Body of pancreas (tissue), 4 donors: ENCODE measurements at regions not wholly inside any gene's neighbourhood (a gene's known extent, or its start where the extent isn't known, plus 50 kb on each side); places are given as distances from the start of the nearest gene placed in this dataset.

Source experiments
- CTCF ChIP-seq, 7 experiments: fragments of 450-650 bp in 4 of 7; fragments of 200-600 bp in 3 of 7; sonication (generic) in 3 of 7; IDR thresholded peaks; one replicate each; pipeline ENCODE4 v1.5.1; 2016 to 2019; ENCODE audit warnings: antibody characterized with exemption in 7 of 7
- POLR2A ChIP-seq, 3 donors: fragments of 450-650 bp; IDR thresholded peaks; one replicate each; pipeline ENCODE4 v1.6.1; 2016; ENCODE audit warnings: antibody characterized with exemption in 3 of 3, mild to moderate bottlenecking in 2 of 3

DNA sequence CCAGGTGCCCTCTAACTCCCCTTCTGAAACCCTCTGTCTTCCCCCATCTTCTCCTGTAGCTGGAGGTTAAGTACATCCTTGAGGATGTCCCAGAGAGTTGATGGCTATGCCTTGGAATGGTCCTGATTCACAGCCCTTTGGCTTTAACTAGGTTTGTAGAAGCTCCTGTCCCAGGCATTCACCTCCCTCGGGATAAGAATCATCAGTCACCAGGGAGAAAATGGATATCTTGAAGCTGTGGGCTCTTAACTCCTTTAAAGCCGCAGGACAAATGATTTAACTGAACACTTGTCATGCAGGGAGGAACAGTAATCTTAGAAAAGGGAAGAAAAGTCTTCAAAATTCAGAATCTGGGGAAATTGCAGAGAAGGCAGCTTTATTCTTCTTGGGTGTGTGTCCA lies 139.9 kb downstream of the PSAT1 start:
- TF ChIP-seq CTCF (IDR thresholded peaks at IDR 0.05) (no peak), POLR2A (IDR thresholded peaks at IDR 0.05) (no peak)
